Activated CD4-positive, alpha-beta T cell treated with anti-CD3 and anti-CD28 coated beads, Interleukin-2, Interleukin-4, amounts not matched to agents 100 ng/mL and 50 ng/mL, durations not matched to agents 16 hours and 8 hours (primary cell): ENCODE measurements at regions not wholly inside any gene's neighbourhood (a gene's known extent, or its start where the extent isn't known, plus 50 kb on each side); places are given as distances from the start of the nearest gene placed in this dataset.
"Not testable (repeated sequence)": the region's sequence is repeated elsewhere in the genome, so short reads cannot be mapped to it uniquely, and the experiment has no call there.

Experiments used
- DNase-seq: peaks from one replicate; pipeline ENCODE4 v3.0.0-alpha.2; 2020; ENCODE audit warnings: low spot score

DNA sequence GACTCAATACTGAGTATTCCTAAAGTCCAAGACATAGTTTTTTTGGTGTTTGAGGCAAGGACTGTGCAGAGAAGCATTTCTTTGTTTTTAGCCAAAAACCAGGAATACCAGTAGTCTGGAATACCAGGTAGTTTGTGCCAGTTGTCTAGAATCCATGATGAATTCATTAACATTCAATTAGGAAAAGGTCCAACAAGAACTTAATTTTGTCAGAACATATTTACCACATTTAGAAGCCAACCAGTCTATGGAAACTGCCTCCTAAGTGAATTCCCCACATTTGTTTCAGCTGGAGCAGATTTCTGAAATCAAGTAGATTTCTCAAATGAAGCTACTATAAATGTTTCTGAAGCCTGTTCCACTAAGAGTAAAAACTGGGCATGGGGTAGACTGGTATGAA is 1584.8 kb upstream of the ADGRL3 start:
- DNase-seq: no peak

DNA sequence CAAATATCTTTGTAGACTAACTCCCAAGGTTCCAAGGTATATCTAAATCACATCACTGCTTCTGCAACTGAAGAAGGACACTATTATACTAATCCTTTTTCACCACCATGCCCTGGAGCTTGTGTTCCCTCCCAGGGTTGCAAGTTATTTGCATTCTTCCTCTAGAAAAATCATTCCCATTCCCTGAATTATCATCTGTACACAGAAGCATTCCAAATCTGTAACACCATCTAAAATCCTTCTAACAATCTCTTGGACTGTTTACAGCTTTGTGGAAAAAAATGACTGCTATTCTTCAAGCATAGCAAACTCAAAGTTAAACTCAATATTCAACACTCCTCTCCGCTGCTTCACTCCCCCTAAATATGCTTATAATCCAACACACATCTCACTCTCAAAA is 1570.8 kb upstream of the ADGRL3 start:
- no peak for DNase-seq

DNA sequence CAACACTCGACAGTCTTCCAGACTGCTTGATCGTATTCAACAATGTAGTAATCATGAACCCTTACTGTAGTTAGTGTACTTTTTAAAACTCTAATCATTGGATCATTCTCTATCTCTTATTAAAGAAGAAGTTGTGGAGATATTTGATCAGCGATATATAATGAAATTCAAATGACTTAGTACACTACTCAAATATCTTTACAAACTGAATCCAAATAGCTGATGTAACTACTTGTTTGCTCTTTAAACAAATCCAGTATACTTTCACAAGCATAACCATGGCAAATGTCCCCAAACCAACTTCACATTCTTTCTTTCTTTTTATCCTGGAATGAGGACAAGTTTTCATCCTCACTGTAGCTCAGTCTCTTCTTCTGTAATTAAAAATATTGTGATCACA is 1569.9 kb upstream of the ADGRL3 start:
- DNase-seq: no peak

DNA sequence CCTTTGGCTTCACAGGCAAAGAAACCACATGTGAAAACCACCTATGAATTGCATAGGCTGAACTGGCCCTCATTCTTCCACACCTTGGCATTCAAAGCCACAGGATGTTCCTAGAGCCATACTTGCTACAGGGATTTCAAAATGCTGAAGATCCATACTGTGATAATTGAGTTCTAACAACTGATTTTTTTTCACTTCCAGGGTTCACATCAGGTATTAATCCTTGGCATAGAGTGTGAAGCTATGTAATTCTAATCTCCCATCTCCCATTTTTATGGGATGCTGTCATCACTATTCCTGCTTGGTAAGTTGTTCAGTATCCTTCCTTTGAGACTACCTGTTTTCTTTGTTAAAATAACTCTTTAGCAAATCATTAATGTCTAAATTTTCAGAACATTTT is 1569.2 kb upstream of the ADGRL3 start:
- DNase-seq: no peak

DNA sequence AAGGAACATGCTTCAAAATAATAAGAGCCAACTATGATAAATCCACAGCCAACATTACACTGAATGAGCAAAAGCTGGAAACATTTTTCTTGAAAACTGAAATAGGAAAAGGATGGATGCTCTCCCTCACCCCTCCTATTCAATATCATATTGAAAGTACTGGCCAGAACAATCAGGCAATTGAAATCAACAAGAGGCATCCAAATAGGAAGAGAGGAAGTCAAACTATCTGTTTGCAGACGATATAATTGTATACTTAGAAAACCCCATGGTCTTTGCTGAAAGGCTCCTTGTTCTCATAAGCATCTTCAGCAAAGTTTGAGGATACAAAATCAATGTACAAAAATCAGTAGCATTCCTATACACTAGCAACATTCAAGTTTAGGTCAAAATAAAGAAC is 1562.5 kb upstream of the ADGRL3 start:
- DNase-seq: no peak

DNA sequence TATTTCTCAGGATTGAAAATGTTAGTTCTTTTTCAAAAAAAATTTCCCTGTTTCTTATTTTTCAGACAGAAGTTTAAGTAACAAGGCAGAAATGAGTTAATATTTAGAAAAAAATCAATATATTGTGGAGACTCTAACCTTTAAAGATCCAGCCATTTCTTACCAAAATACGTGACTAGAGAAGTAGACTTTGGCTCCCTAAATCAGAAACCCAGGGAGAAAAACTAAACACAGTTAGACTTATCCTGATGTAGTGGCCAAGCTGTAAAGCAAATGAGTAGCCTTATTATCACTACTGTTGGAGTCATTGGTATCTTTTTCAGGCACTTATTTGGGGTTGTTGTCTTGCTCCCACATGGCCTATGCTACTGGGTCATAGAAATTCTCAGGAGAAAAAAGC is 1556.4 kb upstream of the ADGRL3 start:
- DNase-seq: no peak

DNA sequence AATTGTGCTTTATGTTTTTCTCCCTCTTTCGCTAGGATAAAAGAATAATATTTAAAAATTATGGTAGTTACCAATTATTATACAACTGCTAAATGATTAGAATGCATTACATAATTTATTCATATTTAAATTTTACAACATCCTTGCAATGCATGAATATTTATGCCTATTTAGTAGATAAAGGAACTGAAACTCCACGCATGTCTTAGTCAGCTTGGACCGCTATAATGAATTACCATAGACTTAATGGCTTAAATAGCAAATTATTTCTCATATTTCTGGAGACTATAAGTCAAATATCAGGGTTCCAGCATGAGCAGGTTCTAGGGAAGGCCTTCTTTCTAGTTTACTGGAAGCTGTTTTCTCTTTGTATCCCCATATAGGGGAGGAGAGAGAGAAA is 1555.4 kb upstream of the ADGRL3 start:
- DNase-seq: no peak

DNA sequence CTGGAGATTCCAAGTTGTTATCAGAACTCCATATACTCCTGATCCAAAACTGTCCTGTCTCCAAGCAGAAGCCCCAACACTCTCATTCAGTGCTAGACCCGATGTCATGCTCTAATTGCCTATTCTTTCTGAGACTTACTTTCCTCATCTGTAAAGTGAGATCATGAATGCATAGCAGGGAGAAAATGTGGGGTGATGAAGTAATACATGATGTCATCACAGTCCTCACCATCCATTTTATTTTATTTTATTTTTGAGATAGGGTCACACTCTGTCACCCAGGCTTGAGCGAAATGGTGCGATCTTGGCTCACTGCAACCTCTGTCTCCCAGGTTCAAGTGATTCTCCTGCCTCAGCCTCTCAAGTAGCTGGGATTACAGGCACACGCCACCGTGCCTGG is 1554.0 kb upstream of the ADGRL3 start:
- DNase-seq: no peak

DNA sequence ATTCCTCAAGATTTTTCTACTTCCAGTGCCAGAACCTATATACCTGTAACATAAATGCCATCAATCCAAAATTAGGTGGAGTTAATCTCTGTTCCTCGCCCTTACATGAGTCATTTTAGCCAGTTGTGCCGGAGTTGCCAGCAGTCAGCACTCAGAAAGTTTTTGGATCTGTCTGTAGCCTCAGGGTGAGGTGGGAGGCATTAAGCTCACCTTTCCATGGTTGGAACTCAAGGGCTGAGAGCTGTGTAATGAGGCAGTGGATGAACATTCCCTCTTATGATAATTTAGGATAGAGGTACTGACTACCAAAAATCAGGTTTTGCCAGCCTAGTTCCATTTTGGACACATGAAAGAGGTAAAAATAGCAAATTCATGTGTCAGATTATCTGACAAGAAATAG is 1553.1 kb upstream of the ADGRL3 start:
- DNase-seq: no peak

DNA sequence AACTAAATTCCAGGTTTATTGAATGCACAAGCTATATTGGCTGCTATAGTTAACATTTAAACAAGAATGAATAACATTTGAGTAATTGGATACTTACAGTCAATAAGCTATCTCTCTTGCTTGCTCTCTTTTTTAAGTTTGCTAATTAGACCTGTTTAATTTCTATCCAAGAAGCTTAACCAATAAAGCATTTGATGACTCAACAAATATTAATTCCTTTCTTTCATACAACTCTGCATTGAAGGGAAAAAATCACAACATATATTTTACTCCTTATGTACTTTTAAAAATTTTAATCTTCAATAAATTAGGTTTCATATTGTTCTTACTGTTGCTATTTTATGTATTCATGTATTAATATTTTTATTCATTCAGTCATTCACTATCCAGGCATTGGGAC is 1552.6 kb upstream of the ADGRL3 start:
- DNase-seq: no peak

DNA sequence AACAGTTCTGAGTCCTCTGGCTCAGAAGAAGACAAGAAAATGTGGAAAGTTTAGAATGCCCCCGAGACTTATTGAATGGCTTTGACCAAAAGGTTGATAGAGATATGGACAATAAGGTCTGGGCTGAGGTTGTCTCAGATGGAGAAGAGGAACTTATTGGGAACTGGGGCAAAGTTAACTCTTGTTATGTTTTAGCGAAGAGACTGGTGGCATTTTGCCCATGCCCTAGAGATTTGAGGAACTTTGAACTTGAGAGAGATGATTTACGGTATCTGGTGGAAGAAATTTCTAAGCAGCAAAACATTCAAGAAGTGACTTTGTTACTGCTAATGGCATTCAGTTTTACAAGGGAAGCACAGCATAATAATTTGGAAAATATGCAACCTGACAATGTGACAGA is 1549.3 kb upstream of the ADGRL3 start:
- no peak for DNase-seq

DNA sequence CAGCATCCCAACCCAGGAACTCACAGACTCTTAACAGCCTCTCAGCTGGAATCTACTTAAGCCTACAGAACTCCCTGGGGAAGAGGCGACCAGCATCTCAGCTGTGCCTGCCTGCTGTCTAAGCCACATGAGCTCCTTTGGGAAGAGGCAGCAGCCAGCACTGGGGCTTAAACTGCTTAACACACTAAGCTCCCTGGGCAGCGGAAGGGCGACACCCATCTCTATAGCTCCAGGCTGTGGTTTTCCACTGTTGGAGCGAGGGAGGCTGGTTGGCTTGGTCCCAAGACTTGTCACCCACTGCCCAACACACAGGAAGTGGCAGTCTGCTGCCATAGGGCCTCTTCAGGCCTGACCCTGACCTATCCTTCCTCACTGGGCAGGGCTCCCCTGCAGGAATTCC is 1544.1 kb upstream of the ADGRL3 start:
- DNase-seq: no peak

DNA sequence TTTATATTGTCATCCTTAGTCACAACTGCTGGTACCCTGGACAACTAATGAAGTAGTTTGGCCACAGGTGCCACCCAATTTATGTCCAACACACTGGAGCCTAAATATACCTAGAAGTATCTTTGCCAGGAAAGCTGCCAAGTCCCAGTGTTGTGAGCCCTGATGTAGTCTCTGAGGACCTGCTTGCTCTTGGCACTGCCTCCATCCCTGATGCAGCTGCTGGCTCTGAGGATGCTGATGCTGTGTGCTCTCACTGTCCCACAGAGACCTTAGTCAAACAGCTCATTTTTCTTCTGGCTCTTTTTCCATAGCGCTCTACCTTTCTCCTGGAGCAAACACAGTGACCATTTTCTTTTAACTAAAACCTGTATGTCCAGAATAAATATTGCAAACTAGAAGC is 1535.4 kb upstream of the ADGRL3 start:
- no peak for DNase-seq

DNA sequence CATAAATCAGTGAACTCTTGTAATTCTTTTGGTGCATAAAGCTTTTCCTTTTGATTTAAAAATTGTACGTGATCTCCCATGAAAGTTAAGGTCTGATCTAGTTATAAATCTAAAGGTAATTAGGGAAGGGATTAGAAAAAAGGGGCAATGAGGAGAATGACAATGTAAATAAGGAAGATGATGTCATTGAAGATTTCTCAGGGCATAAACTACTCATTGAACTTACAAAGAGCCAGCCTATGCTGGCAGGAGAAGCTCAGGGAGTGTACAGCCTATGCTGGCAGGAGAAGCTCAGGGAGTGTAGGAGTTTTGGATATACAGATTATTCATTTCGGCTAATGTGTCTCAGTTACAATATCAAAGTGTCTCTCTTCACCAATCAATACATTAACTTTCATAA is 1533.5 kb upstream of the ADGRL3 start:
- DNase-seq: no peak

DNA sequence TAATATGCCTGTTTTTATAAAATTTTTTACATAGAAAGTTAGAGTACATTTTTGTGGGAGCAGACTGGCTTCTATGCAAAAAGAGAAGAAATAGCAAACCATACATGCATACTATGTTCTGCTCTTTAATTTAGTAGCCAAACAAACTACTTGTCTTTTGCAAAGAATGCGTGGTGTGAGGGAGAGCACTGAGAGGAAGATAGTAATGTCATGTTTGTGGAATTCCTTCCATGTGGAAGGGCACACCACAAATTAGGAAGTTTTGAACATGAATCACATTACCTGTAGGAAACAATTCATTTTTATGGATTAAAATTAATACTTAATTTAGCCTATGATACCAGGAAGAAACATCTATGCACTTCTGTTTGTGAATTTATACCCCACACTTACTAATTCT is 1529.1 kb upstream of the ADGRL3 start:
- DNase-seq: no peak

DNA sequence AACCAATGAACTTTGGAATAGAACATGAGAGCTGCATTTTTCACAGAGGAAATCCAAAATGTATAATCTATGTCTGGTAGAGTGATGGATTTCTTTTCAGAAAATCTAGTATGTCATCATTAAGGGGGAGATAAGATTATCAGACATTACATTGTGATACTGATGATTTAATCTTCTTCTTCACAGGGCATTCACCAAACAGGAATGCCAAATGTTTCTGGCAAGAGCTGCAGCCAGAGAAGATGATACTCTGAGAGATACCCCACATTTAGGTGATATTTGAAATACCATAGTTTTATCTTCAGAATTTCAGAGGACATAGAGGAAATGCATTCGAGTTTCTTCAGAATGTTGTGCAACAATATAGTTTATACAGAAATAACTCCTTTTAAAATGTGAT is 1523.7 kb upstream of the ADGRL3 start:
- no peak for DNase-seq

DNA sequence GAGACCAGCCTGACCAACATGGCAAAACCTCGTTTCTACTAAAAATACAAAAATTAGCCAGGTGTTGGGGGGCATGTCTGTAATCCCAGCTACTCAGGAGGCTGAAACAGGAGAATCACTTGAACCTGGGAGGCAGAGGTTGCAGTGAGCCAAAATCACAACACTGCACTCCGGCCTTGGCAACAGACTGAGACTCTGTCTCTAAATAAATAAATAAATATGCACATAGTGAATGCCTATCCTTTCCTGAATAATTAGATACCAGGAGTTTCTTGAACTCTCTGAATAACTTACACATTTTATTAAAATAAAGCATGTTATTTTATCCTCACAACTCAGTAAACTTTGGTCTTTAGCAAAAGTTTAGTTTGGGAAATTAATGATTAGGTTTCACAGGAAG is 1523.1 kb upstream of the ADGRL3 start:
- not testable (repeated sequence) for DNase-seq

DNA sequence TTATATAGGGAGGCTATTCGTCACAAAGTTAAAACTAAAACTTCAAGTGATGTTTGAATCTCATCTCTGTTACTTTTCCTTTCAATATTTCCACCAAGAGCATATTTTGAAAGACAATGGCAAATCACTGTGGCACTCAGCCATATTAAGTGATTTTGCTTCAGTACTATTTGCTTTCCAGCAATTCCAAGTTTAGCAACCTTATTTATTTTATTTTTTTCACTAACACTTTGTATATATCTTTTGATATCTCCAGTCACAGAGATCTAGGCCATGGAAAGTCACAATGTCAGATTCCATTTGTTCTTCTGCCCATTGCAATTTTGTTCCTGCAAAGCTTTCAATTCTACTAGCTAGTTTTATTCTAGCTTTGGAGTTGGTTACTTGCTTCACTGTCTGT is 1514.5 kb upstream of the ADGRL3 start:
- DNase-seq: no peak

DNA sequence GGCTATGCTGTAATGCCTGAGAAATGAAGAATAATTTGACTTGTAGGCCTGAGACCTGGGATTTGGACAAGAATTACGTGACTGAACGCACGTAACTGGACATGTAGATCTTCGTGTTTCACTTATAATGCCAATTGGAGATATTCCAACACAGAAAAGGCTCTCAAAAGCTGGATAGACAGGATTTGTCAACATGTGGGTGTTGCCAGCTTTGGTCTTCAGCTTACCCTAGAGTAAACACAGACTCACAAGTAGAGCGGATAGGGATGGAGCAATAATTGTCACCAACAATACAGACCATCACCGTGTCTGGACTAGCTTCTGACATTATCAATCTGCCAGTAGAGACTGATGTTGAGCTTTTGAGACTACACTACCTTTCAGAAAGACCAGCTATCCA is 1511.0 kb upstream of the ADGRL3 start:
- no peak for DNase-seq

DNA sequence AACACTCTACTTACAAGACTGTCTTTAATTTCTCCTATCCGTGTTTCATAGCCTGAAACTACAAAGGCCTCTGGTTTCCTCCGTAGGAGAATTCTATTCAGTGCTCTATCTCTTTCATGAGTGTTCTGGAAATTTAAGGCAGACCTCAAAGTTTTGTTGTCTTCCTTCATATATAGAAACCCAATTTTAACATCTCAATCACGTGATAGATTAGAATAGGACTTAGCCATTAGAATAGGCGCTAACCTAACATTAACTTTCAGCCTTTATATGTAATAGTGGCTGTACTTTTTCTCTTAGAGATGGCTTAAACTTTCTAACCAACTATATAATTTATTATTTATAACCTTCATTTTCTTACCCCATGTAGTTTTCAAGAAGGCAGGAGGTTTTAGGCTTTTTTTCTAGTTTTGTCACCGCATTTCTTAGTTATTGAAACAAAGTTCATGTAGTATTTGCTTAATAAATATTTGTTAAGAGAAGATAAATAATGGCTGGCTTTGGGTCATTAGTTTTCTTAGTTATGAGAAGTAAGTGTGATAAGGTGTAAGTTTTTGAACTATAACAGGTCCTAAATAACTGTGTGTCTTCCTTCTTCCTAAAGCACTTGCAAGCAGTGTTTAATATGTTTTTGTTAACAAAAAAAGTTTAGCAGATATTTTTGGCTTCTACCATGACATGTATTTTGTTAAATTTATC is 1504.6 kb upstream of the ADGRL3 start:
- DNase-seq: no peak

DNA sequence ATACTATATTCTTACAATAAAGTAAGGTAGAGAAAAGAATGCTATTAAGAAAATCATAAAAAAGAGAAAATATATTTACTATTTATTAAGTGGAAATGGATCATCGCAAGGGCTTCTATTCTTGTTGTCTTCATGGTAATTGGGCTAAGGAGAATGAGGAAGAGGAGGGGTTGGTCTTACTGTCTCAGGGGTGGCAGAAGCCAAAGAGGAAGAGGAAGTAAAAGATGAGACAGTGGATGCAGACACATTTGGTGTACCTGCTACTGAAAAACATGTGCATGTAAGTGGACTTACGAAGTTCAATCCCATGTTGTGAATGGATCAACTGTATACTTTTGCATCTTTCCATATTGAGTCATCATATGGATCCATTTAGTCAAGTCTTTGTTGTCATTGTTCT is 1502.1 kb upstream of the ADGRL3 start:
- DNase-seq: no peak

DNA sequence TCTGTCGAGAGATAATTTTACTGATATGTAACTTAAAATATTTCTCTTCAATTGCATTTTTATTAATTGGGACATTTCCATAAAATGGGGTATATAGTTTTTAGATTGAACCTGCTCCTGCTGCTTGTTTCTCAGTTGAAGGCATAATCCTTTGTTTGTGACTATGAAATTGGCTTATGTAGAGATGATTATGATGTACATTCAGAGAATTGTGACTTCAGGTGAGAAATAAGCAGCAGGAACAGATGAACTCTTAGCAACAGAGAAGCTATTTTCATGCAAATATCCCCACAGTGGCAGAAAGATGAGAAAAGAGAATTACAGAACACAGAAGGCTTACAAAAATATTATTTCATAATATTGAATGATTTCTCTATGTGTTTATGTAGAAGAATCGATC is 1499.5 kb upstream of the ADGRL3 start:
- DNase-seq: no peak

DNA sequence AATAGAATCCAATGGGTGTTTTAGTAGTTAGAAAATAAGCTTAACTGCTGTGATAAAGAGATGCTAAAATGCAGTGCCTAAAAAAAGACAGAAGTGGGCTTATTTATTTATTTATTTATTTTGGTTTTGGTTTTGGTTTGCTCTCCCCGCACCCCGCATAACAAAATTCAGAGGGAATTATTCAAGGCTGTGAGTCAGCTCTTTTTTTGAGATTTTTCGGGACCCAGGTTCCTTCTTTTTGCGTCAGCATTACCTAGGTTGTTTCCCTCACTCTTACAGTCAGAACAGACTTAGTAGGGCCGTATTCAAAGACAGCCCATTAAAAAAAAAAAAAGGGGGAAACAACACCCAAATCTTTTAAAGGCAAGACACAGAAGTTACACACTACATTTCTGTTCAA is 1495.5 kb upstream of the ADGRL3 start:
- DNase-seq: no peak

DNA sequence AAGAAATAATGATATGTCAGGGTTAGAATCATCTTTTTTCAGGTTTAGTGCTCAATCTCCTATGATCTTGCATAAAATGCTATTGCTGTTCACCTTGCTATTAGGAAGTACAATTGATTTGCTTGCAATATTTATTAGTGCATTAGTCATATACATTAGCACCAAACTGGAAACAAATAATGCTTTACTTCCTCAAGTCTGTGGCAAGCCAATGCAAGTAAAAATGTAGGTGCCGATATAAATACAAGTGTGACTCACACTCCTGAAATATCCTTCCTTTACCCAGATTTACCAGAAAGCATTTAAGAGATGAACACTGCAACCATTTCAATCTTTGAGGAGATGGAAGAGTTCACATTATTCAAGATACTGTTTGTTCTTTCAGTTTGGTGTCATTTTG is 1487.7 kb upstream of the ADGRL3 start:
- no peak for DNase-seq

DNA sequence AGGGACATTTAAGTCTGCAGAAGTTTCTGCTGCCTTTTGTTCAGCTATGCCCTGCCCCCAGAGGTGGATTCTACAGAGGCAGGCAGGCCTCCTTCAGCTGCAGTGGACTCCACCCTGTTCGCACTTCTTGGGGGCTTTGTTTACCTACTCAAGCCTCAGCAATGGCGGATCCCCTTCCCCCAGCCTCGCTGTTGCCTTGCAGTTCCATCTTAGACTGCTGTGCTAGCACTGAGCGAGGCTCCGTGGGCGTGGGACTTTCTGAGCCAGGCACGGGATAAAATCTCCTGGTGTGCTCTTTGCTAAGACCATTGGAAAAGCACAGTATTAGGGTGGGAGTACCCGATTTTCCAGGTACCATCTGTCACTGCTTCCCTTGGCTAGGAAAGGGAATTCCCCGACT is 1475.8 kb upstream of the ADGRL3 start:
- not testable (repeated sequence) for DNase-seq
